Upper lobe of left lung (tissue), 6 donors: ENCODE measurements at regions not wholly inside any gene's neighbourhood (a gene's known extent, or its start where the extent isn't known, plus 50 kb on each side); places are given as distances from the start of the nearest gene placed in this dataset.

Experiments used
- ATAC-seq, 2 donors: fragments of 200-7000 bp; cut with Tn5 transposase; one replicate each; pipeline ENCODE4 v1.9.1; 2022; ENCODE audit warnings: mild to moderate bottlenecking in 2 of 2, moderate library complexity in 2 of 2; ENCODE audit not compliant: low FRiP score in 2 of 2
- DNase-seq, 2 donors: peaks; one replicate each; pipeline ENCODE4 v3.0.0-alpha.2; 2019 to 2020
- H3K27ac ChIP-seq, 4 donors: fragments of 200-600 bp; sonication (generic); one replicate each; pipeline ENCODE4 v1.5.1; 2016 to 2019
- H3K27me3 ChIP-seq, 4 donors: fragments of 200-600 bp; sonication (generic); one replicate each; pipeline ENCODE4 v1.5.1; 2017 to 2019
- H3K36me3 ChIP-seq, 4 donors: fragments of 200-600 bp; sonication (generic); one replicate each; pipeline ENCODE4 v1.5.1; 2016 to 2019
- H3K4me1 ChIP-seq, 4 donors: fragments of 200-600 bp; sonication (generic); one replicate each; pipeline ENCODE4 v1.5.1; 2018 to 2019
- H3K4me3 ChIP-seq, 4 donors: fragments of 200-600 bp; sonication (generic); one replicate each; pipeline ENCODE4 v1.5.1; 2017 to 2019; ENCODE audit warnings: mild to moderate bottlenecking in 2 of 4, moderate library complexity in 1 of 4
- H3K9me3 ChIP-seq, 4 donors: fragments of 200-600 bp; sonication (generic); one replicate each; pipeline ENCODE4 v1.5.1; 2018 to 2019
- CTCF ChIP-seq, 6 experiments: fragments of 450-650 bp in 4 of 6; fragments of 200-600 bp in 2 of 6; sonication (generic) in 2 of 6; IDR thresholded peaks; one replicate each; pipeline ENCODE4 v1.5.1; 2016 to 2019; ENCODE audit warnings: antibody characterized with exemption in 6 of 6
- EP300 ChIP-seq, 4 donors: sonication (generic); formaldehyde crosslinking; IDR thresholded peaks; one replicate each; pipeline ENCODE4 v1.5.1; 2017; ENCODE audit warnings: antibody characterized with exemption in 4 of 4, control low read depth in 2 of 4
- POLR2A ChIP-seq, 4 donors: fragments of 450-650 bp; IDR thresholded peaks; one replicate each; pipeline ENCODE4 v1.5.1; 2016 to 2017; ENCODE audit warnings: antibody characterized with exemption in 4 of 4, mild to moderate bottlenecking in 2 of 4
- POLR2AphosphoS5 ChIP-seq, 2 donors: sonication (generic); formaldehyde crosslinking; IDR thresholded peaks; one replicate each; pipeline ENCODE4 v1.5.1; 2017; ENCODE audit warnings: antibody characterized with exemption in 2 of 2
- WGBS, 2 donors: methylation state at CpG; one replicate each; pipeline ENCODE4 v1.1.5; 2017 to 2018; 5-methylcytosine and 5-hydroxymethylcytosine counted together
- donor health status: DM: no; HTN: no; CAD: no; lungs with moderate emphysema.
- donor health status: DM: no; HTN: yes; CAD: no; lungs with severe emphysema.

DNA sequence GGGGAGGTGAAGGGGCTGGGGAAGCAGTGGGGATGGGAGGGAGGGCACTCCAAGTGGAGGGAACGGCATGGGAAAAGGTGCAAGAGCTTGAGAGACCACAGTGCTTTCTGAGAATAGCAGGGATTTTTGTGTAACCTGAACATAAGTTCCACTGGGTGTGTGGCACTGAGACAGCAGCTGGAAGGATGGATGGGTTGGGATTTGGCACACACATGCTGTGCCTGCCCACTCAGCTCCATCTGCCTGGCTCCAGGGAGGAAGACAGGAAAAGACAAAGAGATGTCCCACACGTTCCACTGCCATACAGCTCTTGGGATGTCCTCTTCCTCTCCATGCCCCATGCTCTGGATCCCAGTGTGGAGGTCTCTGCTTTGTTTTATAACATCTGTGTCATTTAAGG is 114.1 kb upstream of the TEX51 start:
- DNase-seq (no peak), ATAC-seq (no peak)
- no peak overlapping the region for H3K27ac ChIP-seq
- no peak overlapping the region for H3K4me3 ChIP-seq
- WGBS, 2 donors, result 71 to 80% methylated on average over 2 of the region's 2 CpGs
- H3K27me3 ChIP-seq, result no peaks in the 10 kb centered on the region
- H3K36me3 ChIP-seq, result no peaks in the 10 kb centered on the region
- TF ChIP-seq POLR2A (IDR thresholded peaks at IDR 0.05) (no peak), EP300 (IDR thresholded peaks at IDR 0.05) (no peak)
- H3K4me1 ChIP-seq, result no peaks in the 10 kb centered on the region
- no peaks in the 10 kb centered on the region for H3K9me3 ChIP-seq

DNA sequence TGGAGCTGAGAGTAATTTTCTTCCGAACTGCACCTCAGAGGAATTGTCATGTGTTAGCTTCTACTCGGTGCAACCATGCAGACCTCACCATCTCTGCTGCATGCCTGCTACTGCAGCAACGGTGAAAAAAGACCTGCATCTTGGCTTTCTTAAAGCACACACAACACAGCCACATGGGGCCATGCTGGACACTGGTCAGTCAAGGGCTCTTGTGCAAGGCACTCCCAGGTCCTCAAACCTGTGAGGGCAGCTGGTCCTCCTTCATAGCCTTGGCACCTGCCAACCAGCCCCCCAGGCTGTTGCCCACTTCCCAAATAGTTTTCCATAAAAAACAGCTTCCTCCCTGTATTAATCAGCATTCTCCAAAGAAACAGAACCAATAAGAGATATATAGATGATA is 113.5 kb upstream of the TEX51 start:
- Histone ChIP-seq H3K9me3 (no peaks in the 10 kb centered on the region), H3K27ac (no peak overlapping the region), H3K27me3 (no peaks in the 10 kb centered on the region), H3K4me1 (no peaks in the 10 kb centered on the region), H3K36me3 (no peaks in the 10 kb centered on the region), H3K4me3 (no peak overlapping the region)
- TF ChIP-seq EP300 (IDR thresholded peaks at IDR 0.05) (no peak), POLR2A (IDR thresholded peaks at IDR 0.05) (no peak), CTCF (IDR thresholded peaks at IDR 0.05) (no peak), POLR2AphosphoS5 (IDR thresholded peaks at IDR 0.05) (no peak)
- DNase-seq, result no peak
- ATAC-seq, result no peak
- 83 to 95% methylated on average over 3 of the region's 3 CpGs for WGBS, 2 donors

- H3K4me1 ChIP-seq, result no peaks in the 10 kb centered on the region
- H3K9me3 ChIP-seq, result no peaks in the 10 kb centered on the region
- TF ChIP-seq POLR2A (IDR thresholded peaks at IDR 0.05) (no peak), CTCF (IDR thresholded peaks at IDR 0.05) (no peak), POLR2AphosphoS5 (IDR thresholded peaks at IDR 0.05) (no peak), EP300 (IDR thresholded peaks at IDR 0.05) (no peak)
- ATAC-seq (no peak), DNase-seq (no peak)
- H3K4me3 ChIP-seq, result no peak overlapping the region
- H3K36me3 ChIP-seq, result no peaks in the 10 kb centered on the region
- no peaks in the 10 kb centered on the region for H3K27me3 ChIP-seq
- whole genome bisulfite sequencing, 2 donors, result 97 to 100% methylated on average over 2 of the region's 2 CpGs
- H3K27ac ChIP-seq, result no peak overlapping the region
These were observed 112.8 kb upstream of the TEX51 start for GRCh38 chr2:126785862-126786261.

GRCh38 chr2:126786765-126787164 is 111.9 kb upstream of the TEX51 start:
- Histone ChIP-seq H3K4me3 (no peak overlapping the region), H3K9me3 (no peaks in the 10 kb centered on the region), H3K27ac (no peak overlapping the region), H3K36me3 (no peaks in the 10 kb centered on the region), H3K27me3 (no peaks in the 10 kb centered on the region), H3K4me1 (no peaks in the 10 kb centered on the region)
- DNase-seq, result no peak
- TF ChIP-seq CTCF (IDR thresholded peaks at IDR 0.05) (no peak), POLR2A (IDR thresholded peaks at IDR 0.05) (no peak), EP300 (IDR thresholded peaks at IDR 0.05) (no peak), POLR2AphosphoS5 (IDR thresholded peaks at IDR 0.05) (no peak)
- ATAC-seq, result no peak
- WGBS, 2 donors, result 93 to 96% methylated on average over 4 of the region's 4 CpGs

- DNase-seq, result no peak
- Histone ChIP-seq H3K36me3 (no peaks in the 10 kb centered on the region), H3K27me3 (no peaks in the 10 kb centered on the region), H3K4me3 (no peak overlapping the region), H3K4me1 (no peaks in the 10 kb centered on the region), H3K27ac (no peak overlapping the region), H3K9me3 (no peaks in the 10 kb centered on the region)
- no peak for ATAC-seq
- no peak for TF ChIP-seq EP300 (IDR thresholded peaks at IDR 0.05)
- TF ChIP-seq POLR2A (IDR thresholded peaks at IDR 0.05), result no peak
- no peak for TF ChIP-seq POLR2AphosphoS5 (IDR thresholded peaks at IDR 0.05)
- no peak for TF ChIP-seq CTCF (IDR thresholded peaks at IDR 0.05)
- 95 to 97% methylated on average over 4 of the region's 4 CpGs for WGBS, 2 donors
These were observed 111.4 kb upstream of the TEX51 start for GRCh38 chr2:126787289-126787688.
